ENCODE measurements at regions not wholly inside any gene's neighbourhood (a gene's known extent, or its start where the extent isn't known, plus 50 kb on each side); places are given as distances from the start of the nearest gene placed in this dataset.

DNA sequence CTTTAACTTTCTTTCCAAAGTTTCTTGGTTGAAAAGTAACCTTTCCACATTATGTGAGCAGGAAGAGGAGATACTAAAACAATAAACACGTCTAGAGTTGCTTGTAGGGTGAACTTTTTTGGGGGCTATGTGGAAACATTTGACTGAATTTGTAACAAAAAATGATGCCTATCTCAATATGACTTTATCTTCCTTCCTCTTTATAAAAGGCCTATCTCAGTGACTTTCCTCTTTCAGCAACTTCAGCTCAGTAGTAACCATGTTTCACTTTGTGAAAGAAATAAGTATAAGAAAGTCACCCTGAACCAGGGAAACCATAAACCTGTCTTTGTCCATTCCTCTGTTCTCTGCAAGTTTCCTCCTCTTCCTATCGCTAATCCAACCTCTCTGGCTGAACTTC, 124.7 kb upstream of the TMEM164 start:
- ChIA-PET CTCF (interaction anchor here (0.6 kb wide), 1 partner anchor 166 kb away, joined by 3 read pairs; no protein-coding TSS in a partner anchor), POLR2A (no interaction called here)
- no peak for ATAC-seq
- H3K36me3 ChIP-seq (ENCODE audit: control insufficient read depth, insufficient read depth, low read length): no peaks in the 10 kb centered on the region
- no peak overlapping the region for H3K4me3 ChIP-seq (ENCODE audit: low read depth in 2 of 2, low read length in 2 of 2)
- TF ChIP-seq, protein P1, sequence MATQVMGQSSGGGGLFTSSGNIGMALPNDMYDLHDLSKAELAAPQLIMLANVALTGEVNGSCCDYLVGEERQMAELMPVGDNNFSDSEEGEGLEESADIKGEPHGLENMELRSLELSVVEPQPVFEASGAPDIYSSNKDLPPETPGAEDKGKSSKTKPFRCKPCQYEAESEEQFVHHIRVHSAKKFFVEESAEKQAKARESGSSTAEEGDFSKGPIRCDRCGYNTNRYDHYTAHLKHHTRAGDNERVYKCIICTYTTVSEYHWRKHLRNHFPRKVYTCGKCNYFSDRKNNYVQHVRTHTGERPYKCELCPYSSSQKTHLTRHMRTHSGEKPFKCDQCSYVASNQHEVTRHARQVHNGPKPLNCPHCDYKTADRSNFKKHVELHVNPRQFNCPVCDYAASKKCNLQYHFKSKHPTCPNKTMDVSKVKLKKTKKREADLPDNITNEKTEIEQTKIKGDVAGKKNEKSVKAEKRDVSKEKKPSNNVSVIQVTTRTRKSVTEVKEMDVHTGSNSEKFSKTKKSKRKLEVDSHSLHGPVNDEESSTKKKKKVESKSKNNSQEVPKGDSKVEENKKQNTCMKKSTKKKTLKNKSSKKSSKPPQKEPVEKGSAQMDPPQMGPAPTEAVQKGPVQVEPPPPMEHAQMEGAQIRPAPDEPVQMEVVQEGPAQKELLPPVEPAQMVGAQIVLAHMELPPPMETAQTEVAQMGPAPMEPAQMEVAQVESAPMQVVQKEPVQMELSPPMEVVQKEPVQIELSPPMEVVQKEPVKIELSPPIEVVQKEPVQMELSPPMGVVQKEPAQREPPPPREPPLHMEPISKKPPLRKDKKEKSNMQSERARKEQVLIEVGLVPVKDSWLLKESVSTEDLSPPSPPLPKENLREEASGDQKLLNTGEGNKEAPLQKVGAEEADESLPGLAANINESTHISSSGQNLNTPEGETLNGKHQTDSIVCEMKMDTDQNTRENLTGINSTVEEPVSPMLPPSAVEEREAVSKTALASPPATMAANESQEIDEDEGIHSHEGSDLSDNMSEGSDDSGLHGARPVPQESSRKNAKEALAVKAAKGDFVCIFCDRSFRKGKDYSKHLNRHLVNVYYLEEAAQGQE (IDR thresholded peaks at IDR 0.05; ENCODE audit: insufficient read depth in 1 of 2, low read depth in 2 of 2, low read length in 1 of 2): no peak
- no peak for TF ChIP-seq POLR2AphosphoS5 (IDR thresholded peaks at IDR 0.05; ENCODE audit: low read depth, low read length)
- H3K9me3 ChIP-seq (ENCODE audit: control insufficient read depth, insufficient read depth, low read depth, low read length): no peaks in the 10 kb centered on the region
- in situ Hi-C loops (cut with HindIII; ENCODE audit: low pct_unique_long_range_greater_than_20kb, low sequenced_read_pairs): no loop called here
- H3K27ac ChIP-seq (ENCODE audit: low read length): no peak overlapping the region
- intact Hi-C loops (cut with micrococcal nuclease; ENCODE audit: unreplicated experiment): no loop called here
- 0 out of 2 replicates have a peak, but pooled peaks cover 2% of the 10 kb centered on the region for H3K27me3 ChIP-seq (ENCODE audit: control insufficient read depth, insufficient read depth, low read length)
- no peaks in the 10 kb centered on the region for H3K4me1 ChIP-seq (ENCODE audit: control insufficient read depth, insufficient read depth, low read length)
- no TSS peak for BruUV-seq (replicated peaks)
- no peak for DNase-seq (ENCODE audit: low read depth, low spot score)

DNA sequence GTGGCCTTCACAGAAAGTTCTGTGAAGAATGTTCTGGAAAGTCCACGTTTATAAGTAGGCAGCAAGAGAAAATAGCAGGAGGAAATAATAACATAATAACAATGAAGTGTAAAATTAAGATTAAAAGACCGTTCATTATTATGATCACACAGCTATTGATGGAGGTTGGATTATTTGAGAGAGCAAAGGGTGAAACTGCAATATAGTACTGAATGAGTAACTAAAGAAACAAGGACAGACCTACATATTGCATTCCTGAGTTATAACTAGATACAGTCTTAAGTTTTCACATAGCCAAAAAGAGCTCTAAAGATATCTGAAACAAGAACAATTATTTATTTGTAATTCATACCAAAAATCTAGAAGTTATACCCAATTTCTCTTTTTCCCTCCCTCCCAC, 122.9 kb upstream of the TMEM164 start:
- Histone ChIP-seq H3K27me3 (ENCODE audit: control insufficient read depth, insufficient read depth, low read length) (0 out of 2 replicates have a peak, but pooled peaks cover 2% of the 10 kb centered on the region), H3K4me1 (ENCODE audit: control insufficient read depth, insufficient read depth, low read length) (no peaks in the 10 kb centered on the region), H3K9me3 (ENCODE audit: control insufficient read depth, insufficient read depth, low read depth, low read length) (no peaks in the 10 kb centered on the region), H3K36me3 (ENCODE audit: control insufficient read depth, insufficient read depth, low read length) (no peaks in the 10 kb centered on the region), H3K27ac (ENCODE audit: low read length) (no peak overlapping the region), H3K4me3 (ENCODE audit: low read depth in 2 of 2, low read length in 2 of 2) (no peak overlapping the region)
- POLR2A ChIA-PET: no interaction called here
- BruUV-seq (replicated peaks): no TSS peak
- in situ Hi-C loops (cut with HindIII; ENCODE audit: low pct_unique_long_range_greater_than_20kb, low sequenced_read_pairs) (no loop called here), intact Hi-C loops (cut with micrococcal nuclease; ENCODE audit: unreplicated experiment) (no loop called here)
- TF ChIP-seq POLR2AphosphoS5 (IDR thresholded peaks at IDR 0.05; ENCODE audit: low read depth, low read length) (no peak), SIN3A (IDR thresholded peaks at IDR 0.05; ENCODE audit: borderline replicate concordance, insufficient read depth, low read depth, low read length) (no peak), TCF7L2 (IDR thresholded peaks at IDR 0.05; ENCODE audit: low read depth, low read length) (no peak)
- TF ChIP-seq, protein P2, sequence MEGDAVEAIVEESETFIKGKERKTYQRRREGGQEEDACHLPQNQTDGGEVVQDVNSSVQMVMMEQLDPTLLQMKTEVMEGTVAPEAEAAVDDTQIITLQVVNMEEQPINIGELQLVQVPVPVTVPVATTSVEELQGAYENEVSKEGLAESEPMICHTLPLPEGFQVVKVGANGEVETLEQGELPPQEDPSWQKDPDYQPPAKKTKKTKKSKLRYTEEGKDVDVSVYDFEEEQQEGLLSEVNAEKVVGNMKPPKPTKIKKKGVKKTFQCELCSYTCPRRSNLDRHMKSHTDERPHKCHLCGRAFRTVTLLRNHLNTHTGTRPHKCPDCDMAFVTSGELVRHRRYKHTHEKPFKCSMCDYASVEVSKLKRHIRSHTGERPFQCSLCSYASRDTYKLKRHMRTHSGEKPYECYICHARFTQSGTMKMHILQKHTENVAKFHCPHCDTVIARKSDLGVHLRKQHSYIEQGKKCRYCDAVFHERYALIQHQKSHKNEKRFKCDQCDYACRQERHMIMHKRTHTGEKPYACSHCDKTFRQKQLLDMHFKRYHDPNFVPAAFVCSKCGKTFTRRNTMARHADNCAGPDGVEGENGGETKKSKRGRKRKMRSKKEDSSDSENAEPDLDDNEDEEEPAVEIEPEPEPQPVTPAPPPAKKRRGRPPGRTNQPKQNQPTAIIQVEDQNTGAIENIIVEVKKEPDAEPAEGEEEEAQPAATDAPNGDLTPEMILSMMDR (IDR thresholded peaks at IDR 0.05): no peak
- TF ChIP-seq, protein P1 (IDR thresholded peaks at IDR 0.05; ENCODE audit: insufficient read depth in 1 of 2, low read depth in 2 of 2, low read length in 1 of 2): no peak
- ATAC-seq (no peak), DNase-seq (ENCODE audit: low read depth, low spot score) (no peak)
- CTCF ChIA-PET: interaction anchor here (1.2 kb wide), 1 partner anchor 167 kb away, joined by 3 read pairs; no protein-coding TSS in a partner anchor

Measured in Panc1 (cell line).